ENCODE measurements at regions not wholly inside any gene's neighbourhood (a gene's known extent, or its start where the extent isn't known, plus 50 kb on each side); places are given as distances from the start of the nearest gene placed in this dataset.

- TF ChIP-seq, protein P1, sequence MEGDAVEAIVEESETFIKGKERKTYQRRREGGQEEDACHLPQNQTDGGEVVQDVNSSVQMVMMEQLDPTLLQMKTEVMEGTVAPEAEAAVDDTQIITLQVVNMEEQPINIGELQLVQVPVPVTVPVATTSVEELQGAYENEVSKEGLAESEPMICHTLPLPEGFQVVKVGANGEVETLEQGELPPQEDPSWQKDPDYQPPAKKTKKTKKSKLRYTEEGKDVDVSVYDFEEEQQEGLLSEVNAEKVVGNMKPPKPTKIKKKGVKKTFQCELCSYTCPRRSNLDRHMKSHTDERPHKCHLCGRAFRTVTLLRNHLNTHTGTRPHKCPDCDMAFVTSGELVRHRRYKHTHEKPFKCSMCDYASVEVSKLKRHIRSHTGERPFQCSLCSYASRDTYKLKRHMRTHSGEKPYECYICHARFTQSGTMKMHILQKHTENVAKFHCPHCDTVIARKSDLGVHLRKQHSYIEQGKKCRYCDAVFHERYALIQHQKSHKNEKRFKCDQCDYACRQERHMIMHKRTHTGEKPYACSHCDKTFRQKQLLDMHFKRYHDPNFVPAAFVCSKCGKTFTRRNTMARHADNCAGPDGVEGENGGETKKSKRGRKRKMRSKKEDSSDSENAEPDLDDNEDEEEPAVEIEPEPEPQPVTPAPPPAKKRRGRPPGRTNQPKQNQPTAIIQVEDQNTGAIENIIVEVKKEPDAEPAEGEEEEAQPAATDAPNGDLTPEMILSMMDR (IDR thresholded peaks at IDR 0.05) = no peak
- TF ChIP-seq EP300 (IDR thresholded peaks at IDR 0.05) (no peak), POLR2AphosphoS5 (IDR thresholded peaks at IDR 0.05) (no peak), POLR2A (IDR thresholded peaks at IDR 0.05) (no peak)
Observed at GRCh38 chr9:106682420-106682819, 180.5 kb upstream of the ZNF462 start.
